GM12865 (cell line): ENCODE measurements at regions not wholly inside any gene's neighbourhood (a gene's known extent, or its start where the extent isn't known, plus 50 kb on each side); places are given as distances from the start of the nearest gene placed in this dataset.

Experiments used
- DNase-seq: peaks from one replicate; pipeline ENCODE4 v3.0.0; 2010; ENCODE audit warnings: low read depth
- H3K4me3 ChIP-seq: 2 replicates; pipeline ENCODE4 v1.5.1; 2011; ENCODE audit warnings: mild to moderate bottlenecking, low read depth, low read length, control low read depth
- TF ChIP-seq, protein P1 (sequence below): IDR thresholded peaks from 2 replicates; pipeline ENCODE4 v1.5.1; 2011; ENCODE audit warnings: low read length, control low read depth, low read depth, inconsistent platforms; ENCODE audit not compliant: insufficient read depth; ENCODE audit errors: missing control alignments

- no peak overlapping the region for H3K4me3 ChIP-seq
- no peak for DNase-seq
- TF ChIP-seq, protein P1, sequence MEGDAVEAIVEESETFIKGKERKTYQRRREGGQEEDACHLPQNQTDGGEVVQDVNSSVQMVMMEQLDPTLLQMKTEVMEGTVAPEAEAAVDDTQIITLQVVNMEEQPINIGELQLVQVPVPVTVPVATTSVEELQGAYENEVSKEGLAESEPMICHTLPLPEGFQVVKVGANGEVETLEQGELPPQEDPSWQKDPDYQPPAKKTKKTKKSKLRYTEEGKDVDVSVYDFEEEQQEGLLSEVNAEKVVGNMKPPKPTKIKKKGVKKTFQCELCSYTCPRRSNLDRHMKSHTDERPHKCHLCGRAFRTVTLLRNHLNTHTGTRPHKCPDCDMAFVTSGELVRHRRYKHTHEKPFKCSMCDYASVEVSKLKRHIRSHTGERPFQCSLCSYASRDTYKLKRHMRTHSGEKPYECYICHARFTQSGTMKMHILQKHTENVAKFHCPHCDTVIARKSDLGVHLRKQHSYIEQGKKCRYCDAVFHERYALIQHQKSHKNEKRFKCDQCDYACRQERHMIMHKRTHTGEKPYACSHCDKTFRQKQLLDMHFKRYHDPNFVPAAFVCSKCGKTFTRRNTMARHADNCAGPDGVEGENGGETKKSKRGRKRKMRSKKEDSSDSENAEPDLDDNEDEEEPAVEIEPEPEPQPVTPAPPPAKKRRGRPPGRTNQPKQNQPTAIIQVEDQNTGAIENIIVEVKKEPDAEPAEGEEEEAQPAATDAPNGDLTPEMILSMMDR: no peak
Measured at GRCh38 chr1:209386156-209386555, 197.4 kb upstream of the CAMK1G start.

GRCh38 chr1:209387271-209387968, 196.1 kb upstream of the CAMK1G start:
- TF ChIP-seq, protein P1: no peak
- no peak for DNase-seq
- no peak overlapping the region for H3K4me3 ChIP-seq

DNA sequence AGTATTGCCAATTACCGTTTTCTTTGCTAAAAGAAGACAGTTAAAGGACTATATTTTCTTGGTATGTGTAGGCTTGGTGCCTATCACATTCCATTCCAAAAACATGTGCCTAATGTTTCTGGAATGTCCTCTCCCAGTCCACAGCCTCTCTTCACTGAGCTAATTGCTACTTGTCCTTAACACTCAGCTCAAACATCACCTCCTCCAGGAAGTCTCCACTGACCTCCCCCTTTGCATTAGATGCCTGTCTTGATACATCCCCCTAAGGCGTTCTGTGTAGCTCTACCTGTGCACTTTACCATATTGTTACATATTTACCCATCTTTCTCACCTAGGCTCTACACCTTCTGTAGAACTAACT, 195.6 kb upstream of the CAMK1G start:
- TF ChIP-seq, protein P1: no peak
- DNase-seq: no peak
- no peak overlapping the region for H3K4me3 ChIP-seq

DNA sequence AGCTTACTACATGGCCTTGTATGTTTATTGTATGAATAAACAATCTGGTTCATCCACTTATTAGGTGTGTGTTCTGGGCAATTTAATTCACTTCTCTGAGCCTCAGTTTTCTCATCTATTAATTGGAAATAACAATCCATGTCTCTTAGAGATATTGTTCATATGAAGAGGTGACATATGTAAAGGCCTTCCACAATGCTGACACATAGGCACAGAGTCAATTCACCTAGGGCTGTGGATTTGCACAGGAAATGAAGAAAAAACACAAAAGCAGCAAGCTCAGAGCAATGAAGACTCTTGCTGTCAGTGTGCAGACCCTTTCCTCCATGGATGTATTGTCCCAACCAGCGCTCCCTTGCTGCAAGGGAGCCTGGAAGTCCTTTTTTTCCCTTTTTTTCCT, 195.2 kb upstream of the CAMK1G start:
- TF ChIP-seq, protein P1: no peak
- H3K4me3 ChIP-seq: no peak overlapping the region
- no peak for DNase-seq

DNA sequence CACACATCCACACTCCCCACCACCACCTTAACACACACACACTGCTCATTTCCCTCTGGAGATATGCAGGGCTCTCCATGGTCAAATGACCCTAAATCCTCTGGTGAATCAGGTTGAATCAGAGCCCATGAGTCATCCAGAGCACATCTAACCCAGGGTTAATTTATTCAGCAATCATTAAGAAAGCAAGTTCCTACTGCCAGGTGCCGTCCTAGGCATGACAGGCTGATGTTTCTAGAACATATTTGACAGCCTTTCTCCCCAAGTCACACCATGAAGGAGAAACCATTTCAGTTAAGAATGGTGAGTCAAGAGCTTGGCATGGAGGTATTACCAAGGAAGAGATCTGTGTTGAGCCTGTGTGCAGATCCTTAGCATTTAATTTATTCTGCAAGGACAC, 194.3 kb upstream of the CAMK1G start:
- H3K4me3 ChIP-seq: no peak overlapping the region
- no peak for DNase-seq
- TF ChIP-seq, protein P1: no peak

DNA sequence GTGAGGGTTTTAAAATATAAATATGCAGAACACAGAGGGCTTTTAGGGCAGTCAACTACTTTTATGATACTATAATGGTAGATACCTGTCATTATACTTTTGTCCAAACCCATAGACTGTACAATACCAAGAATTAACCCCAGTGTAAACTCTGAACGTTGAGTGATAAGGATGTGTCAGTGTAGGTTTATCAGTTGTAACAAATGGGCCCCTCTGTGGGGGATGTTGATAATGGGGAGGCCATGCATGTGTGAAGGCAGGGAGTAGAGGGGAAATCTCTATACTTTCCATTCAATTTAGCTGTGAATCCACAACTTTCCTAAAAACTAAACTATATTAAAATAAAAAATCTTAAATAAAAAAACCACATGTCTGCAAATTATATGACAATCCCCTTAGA, 193.5 kb upstream of the CAMK1G start:
- no peak for DNase-seq
- TF ChIP-seq, protein P1: no peak
- no peak overlapping the region for H3K4me3 ChIP-seq

DNA sequence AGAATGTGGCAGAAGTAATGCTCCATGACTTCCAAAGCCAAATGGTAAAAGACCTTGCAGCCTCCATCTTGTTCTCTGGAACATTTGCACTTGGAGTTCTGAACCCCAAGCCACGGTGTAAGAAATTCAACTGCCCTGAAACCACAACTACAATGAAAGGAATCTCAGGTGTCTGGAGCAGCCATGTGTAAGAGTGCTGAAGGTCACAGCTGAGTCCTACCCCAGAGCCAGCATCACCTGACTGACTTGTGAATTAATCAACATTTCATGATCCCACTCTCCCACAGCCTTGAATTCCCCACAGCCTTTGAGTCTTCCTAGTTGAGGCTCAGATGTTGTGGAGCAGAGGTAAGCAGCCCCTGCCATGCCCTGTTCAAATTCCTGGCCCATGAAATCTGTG, 192.8 kb upstream of the CAMK1G start:
- TF ChIP-seq, protein P1: no peak
- H3K4me3 ChIP-seq: no peak overlapping the region
- no peak for DNase-seq
